ENCODE measurements at regions not wholly inside any gene's neighbourhood (a gene's known extent, or its start where the extent isn't known, plus 50 kb on each side); places are given as distances from the start of the nearest gene placed in this dataset.
"Not testable (repeated sequence)": the region's sequence is repeated elsewhere in the genome, so short reads cannot be mapped to it uniquely, and the experiment has no call there.

GRCh38 chr14:101673873-101674272, 87.6 kb upstream of the PPP2R5C start:
- intact Hi-C loops (cut with micrococcal nuclease): no loop called here
- no peak for TF ChIP-seq MYC (IDR thresholded peaks at IDR 0.05; ENCODE audit: low read depth, low read length)
- TF ChIP-seq MAX (IDR thresholded peaks at IDR 0.05; ENCODE audit: insufficient read depth, insufficient read length): no peak
- no peak for TF ChIP-seq CTCF (IDR thresholded peaks at IDR 0.05; ENCODE audit: extremely low read depth in 1 of 2, insufficient read depth in 1 of 2, low read depth in 1 of 2, low read length in 2 of 2)
- TF ChIP-seq FOS (IDR thresholded peaks at IDR 0.05; ENCODE audit: borderline replicate concordance, insufficient read depth, low read length): no peak
- no peak for TF ChIP-seq EZH2 (IDR thresholded peaks at IDR 0.05; ENCODE audit: borderline replicate concordance, low read depth, low read length, severe bottlenecking)
- no peak for TF ChIP-seq POLR2A (IDR thresholded peaks at IDR 0.05; ENCODE audit: low read depth, low read length)
- TF ChIP-seq POLR2AphosphoS5 (IDR thresholded peaks at IDR 0.05; ENCODE audit: insufficient read depth, low read depth, low read length): no peak
- TF ChIP-seq JUN (IDR thresholded peaks at IDR 0.05; ENCODE audit: borderline replicate concordance, insufficient read depth, insufficient read length, low read depth): no peak
- no peak for TF ChIP-seq GATA2 (IDR thresholded peaks at IDR 0.05; ENCODE audit: insufficient read depth, insufficient read length, low read depth, low read length)
- BruUV-seq (replicated peaks): no TSS peak
- no peaks in the 10 kb centered on the region for H3K36me3 ChIP-seq (ENCODE audit: control insufficient read depth in 2 of 2, extremely low read depth in 1 of 2, insufficient read depth in 2 of 2, low read length in 2 of 2)
- H3K79me2 ChIP-seq (ENCODE audit: control insufficient read depth, insufficient read depth, low read length): no peaks in the 10 kb centered on the region
- no peaks in the 10 kb centered on the region for H3K9me1 ChIP-seq (replicated peaks; ENCODE audit: control insufficient read depth, extremely low read depth, insufficient read depth, low read length)
- H3K27ac ChIP-seq (ENCODE audit: insufficient read depth, low read depth, low read length): no peak overlapping the region
- H3K4me3 ChIP-seq (replicated peaks in 1 of 3; ENCODE audit: insufficient read depth in 1 of 3, low read depth in 1 of 3, low read length in 3 of 3): no peak overlapping the region
- no peak overlapping the region for H3K9ac ChIP-seq (replicated peaks; ENCODE audit: extremely low read depth, insufficient read depth, low read length)
- no peaks in the 10 kb centered on the region for H3K9me3 ChIP-seq (replicated peaks; ENCODE audit: control insufficient read depth, insufficient read depth, low read length)
- dilution Hi-C loops (cut with MboI; ENCODE audit: extremely low pct_ligation_motif_present, low sequenced_read_pairs): no loop called here
- H3K4me2 ChIP-seq (ENCODE audit: insufficient read depth, low read length): no peak overlapping the region
- no peaks in the 10 kb centered on the region for H4K20me1 ChIP-seq (replicated peaks; ENCODE audit: control insufficient read depth, extremely low read depth, insufficient read depth, low read length)
- peaks cover 3 to 13% of the 10 kb centered on the region in 2 experiments for H3K27me3 ChIP-seq (ENCODE audit: control insufficient read depth in 2 of 2, insufficient read depth in 2 of 2, low read length in 2 of 2)
- DNase-seq (ENCODE audit: low read depth, low spot score) (no peak), FAIRE-seq (no peak)
- POLR2A ChIA-PET: no interaction called here
- CTCF ChIA-PET: no interaction called here
- H2AFZ ChIP-seq (ENCODE audit: low read depth, low read length): no peak overlapping the region
- H3K4me1 ChIP-seq (ENCODE audit: control insufficient read depth, extremely low read depth, insufficient read depth, low read length): no peaks in the 10 kb centered on the region

- H3K79me2 ChIP-seq (ENCODE audit: control insufficient read depth, insufficient read depth, low read length); H3K27me3 ChIP-seq (ENCODE audit: control insufficient read depth in 2 of 2, insufficient read depth in 2 of 2, low read length in 2 of 2); H4K20me1 ChIP-seq (replicated peaks; ENCODE audit: control insufficient read depth, extremely low read depth, insufficient read depth, low read length); H3K4me2 ChIP-seq (ENCODE audit: insufficient read depth, low read length); H2AFZ ChIP-seq (ENCODE audit: low read depth, low read length); intact Hi-C loops (cut with micrococcal nuclease); H3K9me1 ChIP-seq (replicated peaks; ENCODE audit: control insufficient read depth, extremely low read depth, insufficient read depth, low read length); dilution Hi-C loops (cut with MboI; ENCODE audit: extremely low pct_ligation_motif_present, low sequenced_read_pairs); H3K9ac ChIP-seq (replicated peaks; ENCODE audit: extremely low read depth, insufficient read depth, low read length); H3K27ac ChIP-seq (ENCODE audit: insufficient read depth, low read depth, low read length); H3K9me3 ChIP-seq (replicated peaks; ENCODE audit: control insufficient read depth, insufficient read depth, low read length); CTCF ChIA-PET; BruUV-seq (replicated peaks); FAIRE-seq; H3K36me3 ChIP-seq (ENCODE audit: control insufficient read depth in 2 of 2, extremely low read depth in 1 of 2, insufficient read depth in 2 of 2, low read length in 2 of 2); DNase-seq (ENCODE audit: low read depth, low spot score); H3K4me3 ChIP-seq (replicated peaks in 1 of 3; ENCODE audit: insufficient read depth in 1 of 3, low read depth in 1 of 3, low read length in 3 of 3); POLR2A ChIA-PET; H3K4me1 ChIP-seq (ENCODE audit: control insufficient read depth, extremely low read depth, insufficient read depth, low read length): not testable (repeated sequence)
Observed at GRCh38 chr14:101675835-101676234, 85.7 kb upstream of the PPP2R5C start.

GRCh38 chr14:101677912-101678327, 83.6 kb upstream of the PPP2R5C start:
- intact Hi-C loops (cut with micrococcal nuclease); H4K20me1 ChIP-seq (replicated peaks; ENCODE audit: control insufficient read depth, extremely low read depth, insufficient read depth, low read length); H3K36me3 ChIP-seq (ENCODE audit: control insufficient read depth in 2 of 2, extremely low read depth in 1 of 2, insufficient read depth in 2 of 2, low read length in 2 of 2); H3K4me2 ChIP-seq (ENCODE audit: insufficient read depth, low read length); BruUV-seq (replicated peaks); H3K27me3 ChIP-seq (ENCODE audit: control insufficient read depth in 2 of 2, insufficient read depth in 2 of 2, low read length in 2 of 2); H3K9me1 ChIP-seq (replicated peaks; ENCODE audit: control insufficient read depth, extremely low read depth, insufficient read depth, low read length); FAIRE-seq; DNase-seq (ENCODE audit: low read depth, low spot score); dilution Hi-C loops (cut with MboI; ENCODE audit: extremely low pct_ligation_motif_present, low sequenced_read_pairs); H3K9ac ChIP-seq (replicated peaks; ENCODE audit: extremely low read depth, insufficient read depth, low read length); H3K4me3 ChIP-seq (replicated peaks in 1 of 3; ENCODE audit: insufficient read depth in 1 of 3, low read depth in 1 of 3, low read length in 3 of 3); H3K27ac ChIP-seq (ENCODE audit: insufficient read depth, low read depth, low read length); H3K4me1 ChIP-seq (ENCODE audit: control insufficient read depth, extremely low read depth, insufficient read depth, low read length); H3K9me3 ChIP-seq (replicated peaks; ENCODE audit: control insufficient read depth, insufficient read depth, low read length); H2AFZ ChIP-seq (ENCODE audit: low read depth, low read length); H3K79me2 ChIP-seq (ENCODE audit: control insufficient read depth, insufficient read depth, low read length); POLR2A ChIA-PET: not testable (repeated sequence)
- CTCF ChIA-PET: interaction anchor here (1.1 kb wide), 1 partner anchor 14 kb away, joined by 3 read pairs; no protein-coding TSS in a partner anchor

All from endothelial cell of umbilical vein (primary cell).